ENCODE measurements at regions not wholly inside any gene's neighbourhood (a gene's known extent, or its start where the extent isn't known, plus 50 kb on each side); places are given as distances from the start of the nearest gene placed in this dataset.

DNA sequence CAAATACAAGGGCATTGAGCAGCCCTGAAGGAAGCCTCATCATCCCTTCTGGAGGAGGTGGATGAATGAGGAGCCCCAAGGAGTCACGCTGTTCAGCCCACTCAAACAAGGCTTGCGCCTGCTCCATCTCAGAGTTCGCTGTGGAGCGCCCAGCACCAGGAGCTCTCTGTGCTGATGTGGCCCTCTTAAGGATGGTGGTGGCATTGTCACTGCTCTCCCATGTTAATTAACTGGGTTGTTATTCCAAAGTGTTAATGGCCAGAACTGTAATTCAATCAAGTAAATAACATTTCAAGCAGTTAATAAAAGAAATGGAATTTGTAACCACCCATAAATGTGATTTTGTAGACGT lies 726.0 kb upstream of the RAB6C start:
- DNase-seq (ENCODE audit: low spot score): no peak

DNA sequence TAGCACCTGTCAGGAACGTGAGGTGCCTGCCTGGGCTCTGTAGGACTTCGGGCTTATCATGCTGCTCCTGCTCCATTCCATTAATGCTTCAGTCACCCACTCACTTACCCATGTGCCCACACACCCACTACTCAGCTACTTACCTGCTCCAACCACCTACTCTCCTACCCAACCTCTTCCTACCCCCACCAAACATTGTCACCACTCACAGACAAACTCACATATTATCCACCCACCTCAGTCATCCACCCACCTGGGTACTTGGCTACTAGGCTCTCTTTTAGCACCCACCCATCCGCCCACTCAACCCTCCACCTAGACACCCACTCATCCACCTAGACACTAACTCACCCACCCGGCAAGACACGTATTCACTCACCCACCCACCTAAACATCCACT lies 724.7 kb upstream of the RAB6C start:
- no peak for DNase-seq (ENCODE audit: low spot score)

DNA sequence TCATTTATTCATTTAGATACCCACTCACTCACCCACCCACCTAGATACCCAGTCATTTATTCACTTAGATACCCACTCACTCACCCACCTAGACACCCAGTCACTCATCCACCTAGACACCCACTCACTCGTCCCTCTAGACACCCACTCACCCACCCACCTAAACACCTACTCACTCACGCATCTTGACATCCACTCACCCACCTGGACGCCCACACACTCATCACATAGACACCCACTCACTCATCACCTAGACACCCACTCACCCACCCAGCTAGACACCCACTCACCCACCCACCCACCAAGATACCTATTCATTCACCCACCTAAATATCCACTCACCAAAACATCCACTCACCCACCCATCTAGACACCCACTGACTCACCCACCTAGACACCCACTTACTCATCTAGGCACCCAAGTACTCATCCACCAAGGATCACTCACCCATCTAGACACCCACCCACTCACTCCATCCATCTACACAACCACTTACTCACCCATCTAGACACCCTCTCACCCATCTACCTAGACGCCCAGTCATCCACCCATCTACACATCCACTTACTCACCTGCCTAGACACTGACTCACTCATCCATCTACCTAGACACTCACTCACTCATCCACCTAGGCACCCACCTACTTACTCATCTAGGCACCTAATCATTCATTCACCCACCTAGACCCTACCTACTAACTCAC lies 723.7 kb upstream of the RAB6C start:
- DNase-seq (ENCODE audit: low spot score): no peak

DNA sequence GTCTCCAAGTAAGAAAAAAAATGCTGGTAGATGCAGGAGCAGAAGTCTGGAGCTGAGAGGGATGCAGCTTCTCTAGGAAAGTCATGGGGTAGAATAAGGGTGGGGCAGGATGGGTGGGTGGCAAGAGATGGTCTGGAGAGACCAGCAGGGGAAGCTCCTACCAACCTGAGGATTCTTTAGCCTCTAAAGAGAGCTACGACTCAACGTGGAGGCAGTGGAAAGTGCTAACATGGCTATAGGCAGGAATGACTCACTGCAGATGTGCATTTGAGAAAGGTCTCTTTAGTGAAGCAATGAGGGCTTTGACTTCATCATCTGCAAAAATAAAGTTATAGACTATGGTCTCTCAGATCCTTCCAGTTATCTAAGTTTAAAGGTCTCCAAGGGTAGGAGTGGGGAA lies 722.8 kb upstream of the RAB6C start:
- DNase-seq (ENCODE audit: low spot score): no peak

- DNase-seq (ENCODE audit: low spot score): no peak
Measured at GRCh38 chr2:129262934-129263333, 716.5 kb upstream of the RAB6C start.

- no peak for DNase-seq (ENCODE audit: low spot score)
Measured at GRCh38 chr2:129263939-129264338, 715.5 kb upstream of the RAB6C start.

GRCh38 chr2:129267559-129267958 lies 711.9 kb upstream of the RAB6C start:
- DNase-seq (ENCODE audit: low spot score): no peak

DNA sequence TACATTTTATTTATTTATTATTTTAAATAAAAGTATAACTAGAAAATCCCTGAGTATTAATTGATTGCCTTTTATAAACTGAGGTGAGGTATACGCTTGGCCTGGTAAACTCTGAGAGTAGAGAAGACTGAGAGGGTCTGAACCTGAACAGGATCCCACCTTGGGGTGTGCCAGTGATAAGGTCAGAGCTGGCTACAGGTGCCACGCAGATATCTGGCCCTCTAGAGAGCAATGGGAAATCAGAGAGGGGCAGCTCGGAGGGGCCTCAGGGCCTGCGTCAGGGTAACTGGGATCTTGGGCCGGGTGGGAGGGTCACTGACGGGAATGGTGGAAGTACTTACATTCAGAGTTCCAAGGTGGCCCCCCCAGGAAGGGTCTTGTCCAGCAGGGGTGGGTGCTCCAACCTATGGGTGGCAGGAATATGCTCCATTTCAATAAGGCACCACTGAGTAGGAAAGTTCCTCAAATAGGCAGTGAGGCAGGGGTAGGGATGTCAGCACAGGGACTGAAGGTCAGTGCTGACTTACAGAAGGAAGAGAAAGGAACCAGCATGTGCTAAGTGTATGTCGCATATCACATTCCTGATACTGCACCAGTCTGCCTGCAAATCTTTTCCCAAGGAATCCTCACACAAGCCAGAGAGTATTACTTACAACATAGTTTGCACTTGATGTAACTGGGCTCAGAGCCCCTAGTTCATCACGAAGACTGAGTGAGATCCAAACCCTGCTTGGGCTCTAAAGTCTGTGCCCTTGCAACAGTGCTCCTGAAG lies 706.0 kb upstream of the RAB6C start:
- no peak for DNase-seq (ENCODE audit: low spot score)

DNA sequence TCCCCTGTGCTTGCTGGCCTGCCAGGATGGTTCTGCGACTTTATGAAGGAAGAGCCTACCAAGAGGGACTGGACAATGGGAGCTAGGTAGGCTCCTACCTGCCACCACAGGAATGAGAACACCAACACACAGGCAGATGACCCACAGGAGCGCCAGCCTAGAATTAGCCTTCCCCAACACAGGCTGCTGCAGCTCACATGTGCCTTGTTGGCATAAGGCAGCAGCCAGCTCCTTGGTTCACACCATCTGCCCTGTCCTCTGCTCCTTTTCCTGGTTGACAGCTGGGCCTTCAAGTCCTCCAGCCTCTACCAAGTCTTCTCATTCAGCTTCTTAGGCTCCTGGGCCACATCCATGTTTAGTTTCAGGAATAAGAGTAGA lies 705.4 kb upstream of the RAB6C start:
- no peak for DNase-seq (ENCODE audit: low spot score)

DNA sequence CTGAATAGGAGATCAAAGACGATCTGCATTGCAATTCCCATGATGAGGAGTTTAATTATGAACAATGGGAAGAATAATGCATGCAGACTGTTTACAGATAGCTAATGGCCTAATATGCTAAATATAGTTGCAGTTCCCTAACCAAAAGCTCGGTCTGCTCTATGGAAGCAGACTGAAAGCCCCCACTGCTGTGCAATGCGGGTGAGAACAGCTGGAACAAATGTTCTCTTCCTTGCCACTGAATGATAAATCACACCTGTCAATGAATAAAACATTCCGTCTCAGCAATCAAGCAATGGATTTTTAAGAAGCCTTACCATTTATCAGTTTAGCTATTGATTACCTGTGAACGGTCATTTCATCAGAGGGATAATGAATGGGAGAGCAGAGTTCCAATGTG lies 704.5 kb upstream of the RAB6C start:
- DNase-seq (ENCODE audit: low spot score): no peak

- DNase-seq (ENCODE audit: low spot score): no peak
Measured at GRCh38 chr2:129275706-129276105, 703.8 kb upstream of the RAB6C start.

DNA sequence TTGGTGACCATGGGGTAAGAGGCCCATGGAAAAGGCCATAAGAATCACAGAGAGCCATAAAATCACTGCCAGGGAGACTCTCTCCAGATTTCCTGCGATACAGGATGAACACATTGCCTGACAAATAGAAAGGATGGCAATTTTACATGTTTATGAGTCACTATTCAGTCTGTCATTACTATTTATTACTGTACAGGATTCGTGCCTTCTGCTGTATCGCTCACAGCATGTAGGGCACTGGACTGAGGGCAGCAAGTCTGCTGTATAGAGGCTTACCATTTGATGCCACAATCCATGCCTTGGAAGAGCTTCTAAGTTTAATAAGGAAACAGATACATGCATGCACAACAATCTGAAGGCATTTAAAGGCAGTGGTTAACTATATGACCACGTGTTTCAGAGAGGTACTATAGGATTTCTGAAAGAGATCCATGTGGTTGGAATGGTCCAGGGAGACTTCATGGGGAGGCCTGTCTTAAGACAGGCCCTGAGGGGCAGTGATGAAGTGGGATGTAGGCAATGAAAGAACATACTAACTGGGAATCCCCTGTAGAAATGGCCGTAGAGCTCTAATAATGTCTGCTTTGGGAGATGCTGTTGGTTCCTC lies 702.4 kb upstream of the RAB6C start:
- no peak for DNase-seq (ENCODE audit: low spot score)

- no peak for DNase-seq (ENCODE audit: low spot score)
Measured at GRCh38 chr2:129277585-129277981, 701.9 kb upstream of the RAB6C start.

DNA sequence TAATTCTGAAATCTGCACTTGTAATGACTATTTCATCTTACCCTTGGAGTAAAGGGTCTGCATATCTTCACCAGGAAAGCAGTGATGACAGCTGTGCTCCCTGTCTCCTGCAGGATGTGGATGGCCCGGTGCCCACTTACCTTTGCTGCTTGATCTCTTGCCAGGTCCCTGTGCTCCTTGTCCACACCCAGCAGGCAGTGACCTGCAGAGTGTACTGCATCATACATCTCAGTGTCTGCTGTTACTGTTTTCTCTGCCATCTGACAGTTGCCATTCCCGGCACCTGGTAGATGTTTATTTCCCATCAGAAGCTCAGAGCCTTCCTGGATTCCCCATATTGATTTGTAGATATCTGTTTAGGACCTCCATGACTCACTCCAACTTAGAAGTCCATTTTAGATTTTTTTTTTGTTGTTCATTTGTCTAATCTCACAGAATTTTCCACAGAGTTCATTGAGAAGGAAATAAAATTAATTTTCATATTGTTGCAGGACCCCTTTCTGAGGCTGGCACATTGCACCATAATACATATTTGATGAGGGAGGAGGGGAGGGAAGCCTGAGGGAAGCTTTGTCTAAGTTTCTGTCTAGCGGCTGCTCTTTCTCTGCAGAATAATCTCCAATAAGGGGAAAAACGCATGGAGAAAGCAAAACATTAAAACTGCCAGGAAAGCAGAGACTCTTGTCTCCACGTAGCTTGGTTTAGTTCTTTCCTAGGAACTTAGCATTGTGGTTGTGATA lies 697.5 kb upstream of the RAB6C start:
- DNase-seq (ENCODE audit: low spot score): no peak

- no peak for DNase-seq (ENCODE audit: low spot score)
Measured at GRCh38 chr2:129285012-129285411, 694.5 kb upstream of the RAB6C start.

DNA sequence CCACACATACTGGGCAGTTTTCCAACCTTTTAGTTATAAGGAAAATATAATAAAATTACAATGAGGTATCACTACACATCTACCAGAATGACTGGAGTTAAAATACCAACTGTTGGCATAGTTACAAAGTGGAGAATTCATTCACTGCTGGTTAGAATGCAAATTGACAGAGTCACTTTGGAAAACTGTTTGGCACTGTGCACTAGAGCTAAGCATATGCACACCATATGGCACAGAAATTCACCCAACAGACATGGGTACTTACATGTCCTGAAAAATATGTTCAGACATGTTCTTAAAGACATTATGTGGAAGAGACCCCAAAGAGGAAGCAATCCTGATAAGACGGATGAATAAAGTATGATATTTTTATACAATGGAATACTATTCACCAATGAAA lies 686.1 kb upstream of the RAB6C start:
- no peak for DNase-seq (ENCODE audit: low spot score)

DNA sequence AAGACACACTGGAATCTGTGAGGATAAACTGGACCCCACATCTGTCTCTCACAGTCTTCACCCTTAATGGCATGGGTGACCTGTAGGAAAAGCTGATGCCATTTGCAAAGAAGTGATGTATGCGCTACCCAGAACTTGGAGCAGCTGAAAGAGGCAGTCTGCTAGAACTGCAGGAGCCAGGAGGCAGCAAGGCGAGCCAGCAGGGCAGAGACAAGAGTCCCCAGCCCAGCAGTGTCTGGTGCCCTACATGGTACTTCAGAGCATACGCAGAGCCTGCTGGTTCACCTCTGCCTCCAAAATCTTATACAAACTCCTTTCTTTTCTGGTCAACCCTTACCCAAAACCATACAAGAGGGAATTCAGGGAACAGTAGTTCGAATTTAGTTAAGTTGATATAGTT lies 683.1 kb upstream of the RAB6C start:
- no peak for DNase-seq (ENCODE audit: low spot score)

DNA sequence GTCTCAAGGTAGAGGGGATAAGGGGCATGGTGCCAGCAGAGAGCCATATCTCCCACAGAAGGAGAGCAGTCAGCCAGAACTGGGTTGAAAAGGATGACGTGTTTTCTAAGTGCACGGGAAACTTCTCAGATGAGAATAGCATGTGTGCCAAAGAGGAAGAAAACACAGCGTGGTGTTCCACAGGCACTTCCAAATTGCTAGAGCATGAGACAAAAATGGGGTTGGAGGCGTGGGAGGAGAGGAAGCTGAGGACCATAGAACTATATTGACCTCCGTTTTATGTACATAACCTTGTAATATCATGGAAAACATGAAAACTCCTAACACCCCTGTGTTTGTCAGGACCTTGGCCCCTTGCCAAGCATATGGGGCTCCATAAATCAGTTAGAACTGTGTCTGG lies 682.7 kb upstream of the RAB6C start:
- no peak for DNase-seq (ENCODE audit: low spot score)

DNA sequence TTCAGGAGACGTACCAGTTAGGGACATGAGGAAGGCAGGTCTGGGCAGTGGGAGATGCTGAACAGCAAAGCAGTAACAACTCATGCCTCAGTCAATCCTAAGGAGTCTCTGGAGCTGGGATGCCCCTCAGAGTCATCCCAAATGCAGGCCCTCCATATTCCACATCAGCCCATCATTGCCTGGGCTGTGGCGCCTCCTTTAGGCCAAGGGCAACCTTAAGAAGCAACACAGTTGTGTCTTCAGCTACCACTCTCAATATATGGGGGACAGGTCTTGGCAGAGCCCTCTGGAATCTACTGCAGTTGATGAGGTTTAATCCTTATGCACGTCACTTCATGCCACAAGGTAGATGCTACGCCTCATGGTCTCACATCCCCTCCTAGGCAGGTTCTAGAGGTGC lies 682.0 kb upstream of the RAB6C start:
- no peak for DNase-seq (ENCODE audit: low spot score)

DNA sequence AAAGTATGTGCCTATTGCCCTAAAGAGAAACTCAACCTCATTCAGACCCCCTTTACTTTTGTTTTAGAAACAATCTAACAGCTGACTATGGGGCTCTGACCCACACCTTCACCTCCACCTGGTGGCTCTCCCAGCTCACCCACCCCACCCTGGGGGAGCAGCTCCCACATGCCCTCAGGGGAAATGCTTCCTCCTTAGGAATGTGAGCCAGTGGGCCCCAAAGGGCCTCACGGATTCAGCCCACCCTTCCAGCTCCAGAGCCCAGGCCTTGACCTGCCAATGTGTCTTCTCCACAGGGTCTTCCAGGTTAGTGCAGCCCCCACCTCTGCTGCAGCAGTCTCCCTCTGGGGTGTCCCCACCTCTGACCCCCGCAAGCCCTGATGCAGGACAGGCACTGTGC lies 680.1 kb upstream of the RAB6C start:
- DNase-seq (ENCODE audit: low spot score): no peak

DNA sequence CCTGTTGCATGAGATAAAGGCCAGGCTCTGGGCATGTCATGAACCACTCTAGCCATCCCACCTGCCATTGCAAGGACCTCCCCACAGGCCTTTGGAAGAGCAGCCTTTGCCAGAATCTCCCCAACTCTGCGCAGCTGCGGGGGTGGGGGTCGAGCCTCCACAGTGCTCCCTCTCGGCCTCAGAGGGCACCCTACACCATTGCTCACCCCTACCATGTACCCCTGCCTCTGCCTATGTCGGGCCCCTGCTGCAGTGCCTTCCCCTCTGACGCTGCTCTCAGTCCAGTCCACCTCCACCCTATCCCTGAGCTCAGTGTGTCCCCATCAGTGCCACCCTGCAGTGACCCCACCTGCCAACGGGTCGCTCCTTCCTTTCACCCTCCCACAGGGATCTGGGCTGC lies 679.7 kb upstream of the RAB6C start:
- no peak for DNase-seq (ENCODE audit: low spot score)

GRCh38 chr2:129300456-129300855 lies 679.0 kb upstream of the RAB6C start:
- no peak for DNase-seq (ENCODE audit: low spot score)

- DNase-seq (ENCODE audit: low spot score): no peak
Measured at GRCh38 chr2:129301431-129301913, 678.0 kb upstream of the RAB6C start.
